ENCODE measurements at regions not wholly inside any gene's neighbourhood (a gene's known extent, or its start where the extent isn't known, plus 50 kb on each side); places are given as distances from the start of the nearest gene placed in this dataset.
A peak's percentile ranks its signal among the peaks of the same experiment; 100 is the strongest.

GRCh38 chr2:239499726-239500573 lies 99.1 kb upstream of the HDAC4 start:
- no peaks in the 10 kb centered on the region for H3K36me3 ChIP-seq (ENCODE audit: control insufficient read depth in 4 of 4, insufficient read depth in 3 of 4, low read depth in 1 of 4, low read length in 3 of 4)
- no peaks in the 10 kb centered on the region for H3K4me1 ChIP-seq (ENCODE audit: control insufficient read depth in 4 of 4, insufficient read depth in 4 of 4, low read length in 3 of 4)
- no peak for DNase-seq (ENCODE audit: low spot score)
- H3K9ac ChIP-seq (ENCODE audit: low read depth in 1 of 2, low read length in 2 of 2) = no peak overlapping the region
- no peak overlapping the region for H3K4me3 ChIP-seq (ENCODE audit: low read depth in 1 of 3, low read length in 3 of 3)
- TF ChIP-seq NR2F2 (IDR thresholded peaks at IDR 0.05) (no peak), JUND (IDR thresholded peaks at IDR 0.05) (no peak), HNF4G (IDR thresholded peaks at IDR 0.05) (no peak), FOXA1 (IDR thresholded peaks at IDR 0.05) (no peak), CTCF (IDR thresholded peaks at IDR 0.05; ENCODE audit: low read depth, low read length, missing input control) (no peak), EGR1 (IDR thresholded peaks at IDR 0.05; ENCODE audit: low read depth in 2 of 2) (no peak), HNF4A (conservative IDR thresholded peaks at IDR 0.05) (no peak), YY1 (IDR thresholded peaks at IDR 0.05) (no peak), GABPA (IDR thresholded peaks at IDR 0.05 in 1 of 2, conservative IDR thresholded peaks at IDR 0.05 in 1 of 2) (no peak), REST (IDR thresholded peaks at IDR 0.05) (no peak), SP1 (IDR thresholded peaks at IDR 0.05) (no peak), FOXA2 (IDR thresholded peaks at IDR 0.05) (no peak), ATF3 (IDR thresholded peaks at IDR 0.05) (no peak), RAD21 (IDR thresholded peaks at IDR 0.05) (no peak)
- H3K27me3 ChIP-seq (ENCODE audit: control insufficient read depth in 4 of 4, insufficient read depth in 4 of 4, low read length in 3 of 4) = no peaks in the 10 kb centered on the region
- H3K9me3 ChIP-seq (ENCODE audit: control insufficient read depth in 4 of 4, low read length in 3 of 4) = peaks cover 0 to 3% (median 0%) of the 10 kb centered on the region in 4 donors
- 65% methylated on average over 13 of the region's 13 CpGs for WGBS
- peak overlapping the region; percentile 40 to 48 for H3K27ac ChIP-seq (ENCODE audit: low read depth in 1 of 2, low read length in 2 of 2)

GRCh38 chr2:239498981-239499634 lies 98.3 kb upstream of the HDAC4 start:
- H3K36me3 ChIP-seq (ENCODE audit: control insufficient read depth in 4 of 4, insufficient read depth in 3 of 4, low read depth in 1 of 4, low read length in 3 of 4) = no peaks in the 10 kb centered on the region
- TF ChIP-seq JUND (IDR thresholded peaks at IDR 0.05) (no peak), CTCF (IDR thresholded peaks at IDR 0.05; ENCODE audit: low read depth, low read length, missing input control) (no peak), FOXA2 (IDR thresholded peaks at IDR 0.05) (no peak), FOXA1 (IDR thresholded peaks at IDR 0.05) (no peak), EGR1 (IDR thresholded peaks at IDR 0.05; ENCODE audit: low read depth in 2 of 2) (no peak), ATF3 (IDR thresholded peaks at IDR 0.05) (no peak), ZBTB33 (IDR thresholded peaks at IDR 0.05) (no peak), REST (IDR thresholded peaks at IDR 0.05) (no peak)
- H3K4me3 ChIP-seq (ENCODE audit: low read depth in 1 of 3, low read length in 3 of 3) = no peak overlapping the region
- peaks cover 0 to 3% (median 0%) of the 10 kb centered on the region in 4 donors for H3K9me3 ChIP-seq (ENCODE audit: control insufficient read depth in 4 of 4, low read length in 3 of 4)
- no peaks in the 10 kb centered on the region for H3K4me1 ChIP-seq (ENCODE audit: control insufficient read depth in 4 of 4, insufficient read depth in 4 of 4, low read length in 3 of 4)
- no peak overlapping the region for H3K9ac ChIP-seq (ENCODE audit: low read depth in 1 of 2, low read length in 2 of 2)
- no peaks in the 10 kb centered on the region for H3K27me3 ChIP-seq (ENCODE audit: control insufficient read depth in 4 of 4, insufficient read depth in 4 of 4, low read length in 3 of 4)
- DNase-seq (ENCODE audit: low spot score) = no peak
- H3K27ac ChIP-seq (ENCODE audit: low read depth in 1 of 2, low read length in 2 of 2) = no peak overlapping the region
- 72% methylated on average over 21 of the region's 21 CpGs for WGBS

Measured in liver (tissue), 8 donors.